ENCODE measurements at regions not wholly inside any gene's neighbourhood (a gene's known extent, or its start where the extent isn't known, plus 50 kb on each side); places are given as distances from the start of the nearest gene placed in this dataset.

DNA sequence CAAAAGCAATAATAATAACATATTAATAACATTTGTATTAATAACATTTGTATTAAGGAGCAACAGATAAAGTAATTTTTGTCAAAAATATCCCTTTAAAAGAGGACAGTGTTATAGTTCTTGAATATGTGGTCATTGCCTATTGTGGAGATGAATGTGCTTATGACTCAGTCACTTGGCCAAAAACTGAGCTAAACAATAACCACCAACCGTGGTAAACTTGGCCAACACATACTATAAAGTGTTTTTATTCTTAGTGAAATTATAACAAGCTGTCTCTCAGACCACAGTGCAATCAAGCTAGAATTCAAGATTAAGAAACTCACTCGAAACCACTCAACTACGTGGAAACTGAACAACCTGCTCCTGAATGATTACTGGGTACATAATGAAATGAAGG lies 159.2 kb upstream of the PLPPR1 start:
- TF ChIP-seq, protein P1, sequence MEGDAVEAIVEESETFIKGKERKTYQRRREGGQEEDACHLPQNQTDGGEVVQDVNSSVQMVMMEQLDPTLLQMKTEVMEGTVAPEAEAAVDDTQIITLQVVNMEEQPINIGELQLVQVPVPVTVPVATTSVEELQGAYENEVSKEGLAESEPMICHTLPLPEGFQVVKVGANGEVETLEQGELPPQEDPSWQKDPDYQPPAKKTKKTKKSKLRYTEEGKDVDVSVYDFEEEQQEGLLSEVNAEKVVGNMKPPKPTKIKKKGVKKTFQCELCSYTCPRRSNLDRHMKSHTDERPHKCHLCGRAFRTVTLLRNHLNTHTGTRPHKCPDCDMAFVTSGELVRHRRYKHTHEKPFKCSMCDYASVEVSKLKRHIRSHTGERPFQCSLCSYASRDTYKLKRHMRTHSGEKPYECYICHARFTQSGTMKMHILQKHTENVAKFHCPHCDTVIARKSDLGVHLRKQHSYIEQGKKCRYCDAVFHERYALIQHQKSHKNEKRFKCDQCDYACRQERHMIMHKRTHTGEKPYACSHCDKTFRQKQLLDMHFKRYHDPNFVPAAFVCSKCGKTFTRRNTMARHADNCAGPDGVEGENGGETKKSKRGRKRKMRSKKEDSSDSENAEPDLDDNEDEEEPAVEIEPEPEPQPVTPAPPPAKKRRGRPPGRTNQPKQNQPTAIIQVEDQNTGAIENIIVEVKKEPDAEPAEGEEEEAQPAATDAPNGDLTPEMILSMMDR (IDR thresholded peaks at IDR 0.05; ENCODE audit: low read depth, low read length) = no peak
- TF ChIP-seq EZH2phosphoT487 (IDR thresholded peaks at IDR 0.05; ENCODE audit: low read depth) = no peak

Data from OCI-LY3 (cell line).